ENCODE measurements at regions not wholly inside any gene's neighbourhood (a gene's known extent, or its start where the extent isn't known, plus 50 kb on each side); places are given as distances from the start of the nearest gene placed in this dataset.
"Not testable (repeated sequence)": the region's sequence is repeated elsewhere in the genome, so short reads cannot be mapped to it uniquely, and the experiment has no call there.

GRCh38 chr2:113551637-113552318, 53.3 kb downstream of the FOXD4L1 start:
- TF ChIP-seq CTCF, POLR2AphosphoS5 (IDR thresholded peaks at IDR 0.05): not testable (repeated sequence)
